Activated naive CD8-positive, alpha-beta T cell treated with anti-CD3 and anti-CD28 coated beads, Interleukin-2, amount 10 ng/mL, durations not matched to agents 7 days and 5 days (primary cell): ENCODE measurements at regions not wholly inside any gene's neighbourhood (a gene's known extent, or its start where the extent isn't known, plus 50 kb on each side); places are given as distances from the start of the nearest gene placed in this dataset.

Experiments
- ATAC-seq: fragments of 150-1000 bp; cut with Tn5 transposase; one replicate; pipeline ENCODE4 v1.10.0; 2021; ENCODE audit warnings: low read depth, moderate library complexity
- POLR2A ChIA-PET: fragments of 350-600 bp; sonication (Branson Sonifier 250); formaldehyde crosslinking; loops from one replicate; lab custom pipeline; 2021; ENCODE audit warnings: antibody characterized with exemption; lab: Charles Lee
- DNase-seq: peaks from one replicate; pipeline ENCODE4 v3.0.0; 2021
- H3K27ac Mint-ChIP-seq: one replicate; pipeline ENCODE4 v1.8.0; 2022; ENCODE audit warnings: mild to moderate bottlenecking, mixed read lengths
- H3K27me3 Mint-ChIP-seq: one replicate; pipeline ENCODE4 v1.8.0; 2022; ENCODE audit warnings: mild to moderate bottlenecking, moderate library complexity, mixed read lengths
- H3K36me3 Mint-ChIP-seq: one replicate; pipeline ENCODE4 v1.8.0; 2021; ENCODE audit warnings: mild to moderate bottlenecking, mixed read lengths
- H3K4me1 Mint-ChIP-seq: one replicate; pipeline ENCODE4 v1.8.0; 2021; ENCODE audit warnings: mixed read lengths
- H3K4me3 Mint-ChIP-seq: one replicate; pipeline ENCODE4 v1.8.0; 2022; ENCODE audit warnings: mild to moderate bottlenecking, moderate library complexity, mixed read lengths
- H3K9me3 Mint-ChIP-seq: one replicate; pipeline ENCODE4 v1.8.0; 2021; ENCODE audit warnings: mixed read lengths

DNA sequence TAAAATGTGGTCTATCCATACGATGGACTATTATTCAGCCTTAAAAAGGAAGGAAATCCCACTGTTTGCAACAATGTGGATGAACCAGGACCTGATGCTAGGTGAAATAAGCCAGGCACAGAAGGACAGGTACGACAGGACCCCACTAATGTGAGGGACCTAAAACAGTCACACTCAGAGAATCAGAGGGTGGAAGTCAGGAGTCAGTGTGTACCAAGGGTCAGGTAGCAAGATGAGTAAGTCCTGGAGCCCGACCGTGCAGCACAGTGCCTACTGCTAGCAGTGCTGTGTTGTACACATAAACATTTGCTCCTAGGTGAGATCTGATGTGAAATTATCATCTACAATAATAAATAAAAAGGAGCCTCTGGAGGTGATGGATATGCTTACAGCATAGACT lies 322.3 kb downstream of the GLRX3 start:
- DNase-seq: no peak
- H3K36me3 Mint-ChIP-seq: no peaks in the 10 kb centered on the region
- no peaks in the 10 kb centered on the region for H3K27me3 Mint-ChIP-seq
- H3K27ac Mint-ChIP-seq: no peak overlapping the region
- ATAC-seq: no peak
- no peaks in the 10 kb centered on the region for H3K4me1 Mint-ChIP-seq
- no peaks in the 10 kb centered on the region for H3K9me3 Mint-ChIP-seq
- POLR2A ChIA-PET: no interaction called here
- no peak overlapping the region for H3K4me3 Mint-ChIP-seq

- no peak overlapping the region for H3K27ac Mint-ChIP-seq
- H3K4me1 Mint-ChIP-seq: no peaks in the 10 kb centered on the region
- H3K9me3 Mint-ChIP-seq: peaks cover 2% of the 10 kb centered on the region
- no peak for ATAC-seq
- no peaks in the 10 kb centered on the region for H3K27me3 Mint-ChIP-seq
- no peak for DNase-seq
- POLR2A ChIA-PET: no interaction called here
- H3K4me3 Mint-ChIP-seq: no peak overlapping the region
- no peaks in the 10 kb centered on the region for H3K36me3 Mint-ChIP-seq
Measured at GRCh38 chr10:130459011-130459410, 322.8 kb downstream of the GLRX3 start.

- POLR2A ChIA-PET: no interaction called here
- Mint-ChIP-seq H3K4me3 (no peak overlapping the region), H3K36me3 (no peaks in the 10 kb centered on the region), H3K27me3 (no peaks in the 10 kb centered on the region), H3K27ac (no peak overlapping the region), H3K9me3 (peaks cover 2% of the 10 kb centered on the region), H3K4me1 (no peaks in the 10 kb centered on the region)
- no peak for DNase-seq
- ATAC-seq: no peak
Measured at GRCh38 chr10:130459851-130460490, 323.8 kb downstream of the GLRX3 start.

DNA sequence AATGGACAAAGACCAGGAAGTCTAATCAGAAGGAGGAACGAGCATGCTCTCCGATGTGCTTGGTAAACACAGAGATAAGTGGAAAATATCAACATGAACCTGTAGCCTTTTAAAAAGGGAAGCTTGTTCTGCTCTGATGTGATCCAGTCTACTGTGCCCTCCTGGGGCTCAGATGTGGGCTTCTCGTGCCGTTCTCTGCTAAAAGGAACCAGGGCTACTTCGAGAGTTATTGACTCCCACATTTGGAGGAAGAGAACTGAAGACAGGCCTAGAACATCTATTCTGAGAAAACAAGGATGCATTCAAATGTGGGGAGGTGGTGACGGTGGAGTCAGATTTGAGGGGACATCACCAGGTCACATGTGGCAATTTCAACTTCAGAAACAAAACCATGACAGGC lies 325.4 kb downstream of the GLRX3 start:
- Mint-ChIP-seq H3K27me3 (peaks cover 1% of the 10 kb centered on the region), H3K4me3 (no peak overlapping the region), H3K4me1 (no peaks in the 10 kb centered on the region), H3K27ac (no peak overlapping the region), H3K36me3 (no peaks in the 10 kb centered on the region), H3K9me3 (peaks cover 7% of the 10 kb centered on the region)
- ATAC-seq (no peak), DNase-seq (no peak)
- POLR2A ChIA-PET: no interaction called here

GRCh38 chr10:130463104-130463875 lies 327.1 kb downstream of the GLRX3 start:
- Mint-ChIP-seq H3K9me3 (peaks cover 10% of the 10 kb centered on the region), H3K36me3 (no peaks in the 10 kb centered on the region), H3K27ac (no peak overlapping the region), H3K27me3 (peaks cover 3% of the 10 kb centered on the region), H3K4me1 (no peaks in the 10 kb centered on the region), H3K4me3 (no peak overlapping the region)
- ATAC-seq (no peak), DNase-seq (no peak)
- POLR2A ChIA-PET: no interaction called here

DNA sequence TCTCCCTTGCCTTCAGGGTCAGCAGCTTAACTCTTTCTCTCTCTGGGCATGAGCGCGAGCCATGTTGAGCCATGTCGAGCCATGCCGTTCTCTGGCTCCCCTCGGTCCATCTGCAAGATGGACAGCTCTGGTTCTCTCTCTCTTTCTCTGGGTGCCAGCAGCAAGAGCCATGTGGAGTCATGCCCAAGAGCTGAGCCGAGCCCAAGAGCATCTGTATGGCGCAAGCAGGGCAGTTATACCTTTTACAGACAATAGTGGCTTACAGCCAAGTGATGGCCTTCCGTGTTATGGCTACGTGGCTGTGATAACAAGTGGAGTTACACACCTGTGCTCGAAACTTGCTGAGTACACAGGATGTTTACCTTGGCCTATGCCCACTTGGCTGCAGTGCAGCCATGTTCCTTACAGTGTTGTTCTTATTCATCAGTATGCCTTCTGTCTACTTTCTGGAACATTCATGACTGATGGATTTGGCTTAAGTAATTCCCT lies 327.7 kb downstream of the GLRX3 start:
- no peaks in the 10 kb centered on the region for H3K36me3 Mint-ChIP-seq
- peaks cover 10% of the 10 kb centered on the region for H3K9me3 Mint-ChIP-seq
- POLR2A ChIA-PET: no interaction called here
- H3K4me1 Mint-ChIP-seq: no peaks in the 10 kb centered on the region
- peak overlapping the region; percentile 9 for H3K27ac Mint-ChIP-seq
- ATAC-seq: no peak
- H3K27me3 Mint-ChIP-seq: peaks cover 3% of the 10 kb centered on the region
- H3K4me3 Mint-ChIP-seq: no peak overlapping the region
- no peak for DNase-seq

DNA sequence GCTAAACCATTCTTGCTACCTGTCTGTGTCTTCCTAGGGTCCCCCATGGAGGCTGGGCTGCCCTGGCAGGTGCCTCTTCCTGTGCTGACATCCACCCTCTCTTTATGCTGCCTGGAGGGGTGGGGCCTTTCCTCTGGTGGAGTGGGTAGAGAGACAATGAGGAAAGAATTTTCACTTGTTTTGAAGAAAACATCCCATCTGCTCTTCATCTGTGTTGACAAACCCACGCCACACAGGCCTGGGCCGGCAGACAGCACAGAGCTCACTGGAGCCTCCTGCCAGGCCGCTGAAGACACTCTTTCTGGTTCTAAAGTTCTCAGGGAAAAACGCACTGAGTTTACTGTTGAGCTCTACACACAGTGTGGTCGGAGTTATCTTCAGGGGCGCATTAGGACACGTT lies 328.2 kb downstream of the GLRX3 start:
- no peaks in the 10 kb centered on the region for H3K36me3 Mint-ChIP-seq
- DNase-seq: no peak
- H3K27me3 Mint-ChIP-seq: peaks cover 3% of the 10 kb centered on the region
- H3K4me3 Mint-ChIP-seq: no peak overlapping the region
- ATAC-seq: no peak
- no peaks in the 10 kb centered on the region for H3K4me1 Mint-ChIP-seq
- peaks cover 10% of the 10 kb centered on the region for H3K9me3 Mint-ChIP-seq
- POLR2A ChIA-PET: no interaction called here
- H3K27ac Mint-ChIP-seq: no peak overlapping the region

GRCh38 chr10:130466271-130466997 lies 330.2 kb downstream of the GLRX3 start:
- no peak for ATAC-seq
- POLR2A ChIA-PET: no interaction called here
- Mint-ChIP-seq H3K27me3 (peaks cover 3% of the 10 kb centered on the region), H3K27ac (no peak overlapping the region), H3K4me3 (no peak overlapping the region), H3K9me3 (peaks cover 12% of the 10 kb centered on the region), H3K4me1 (no peaks in the 10 kb centered on the region), H3K36me3 (no peaks in the 10 kb centered on the region)
- no peak for DNase-seq

GRCh38 chr10:130470286-130470685 lies 334.1 kb downstream of the GLRX3 start:
- Mint-ChIP-seq H3K36me3 (no peaks in the 10 kb centered on the region), H3K9me3 (peaks cover 8% of the 10 kb centered on the region), H3K27ac (no peak overlapping the region), H3K4me3 (no peak overlapping the region), H3K27me3 (peaks cover 3% of the 10 kb centered on the region), H3K4me1 (no peaks in the 10 kb centered on the region)
- no peak for ATAC-seq
- POLR2A ChIA-PET: no interaction called here
- no peak for DNase-seq

- H3K27ac Mint-ChIP-seq: no peak overlapping the region
- H3K4me3 Mint-ChIP-seq: no peak overlapping the region
- H3K4me1 Mint-ChIP-seq: no peaks in the 10 kb centered on the region
- peaks cover 5% of the 10 kb centered on the region for H3K9me3 Mint-ChIP-seq
- POLR2A ChIA-PET: no interaction called here
- no peaks in the 10 kb centered on the region for H3K36me3 Mint-ChIP-seq
- DNase-seq (no peak), ATAC-seq (no peak)
- peaks cover 3% of the 10 kb centered on the region for H3K27me3 Mint-ChIP-seq
Measured at GRCh38 chr10:130470973-130471372, 334.8 kb downstream of the GLRX3 start.

GRCh38 chr10:130471486-130471885 lies 335.3 kb downstream of the GLRX3 start:
- ATAC-seq: no peak
- Mint-ChIP-seq H3K4me3 (no peak overlapping the region), H3K4me1 (no peaks in the 10 kb centered on the region), H3K9me3 (peaks cover 5% of the 10 kb centered on the region), H3K36me3 (no peaks in the 10 kb centered on the region), H3K27ac (no peak overlapping the region), H3K27me3 (peaks cover 2% of the 10 kb centered on the region)
- POLR2A ChIA-PET: no interaction called here
- DNase-seq: no peak

GRCh38 chr10:130472236-130472635 lies 336.0 kb downstream of the GLRX3 start:
- POLR2A ChIA-PET: no interaction called here
- Mint-ChIP-seq H3K27me3 (no peaks in the 10 kb centered on the region), H3K4me1 (no peaks in the 10 kb centered on the region), H3K9me3 (peaks cover 5% of the 10 kb centered on the region), H3K27ac (no peak overlapping the region), H3K36me3 (no peaks in the 10 kb centered on the region), H3K4me3 (no peak overlapping the region)
- ATAC-seq: no peak
- DNase-seq: no peak

DNA sequence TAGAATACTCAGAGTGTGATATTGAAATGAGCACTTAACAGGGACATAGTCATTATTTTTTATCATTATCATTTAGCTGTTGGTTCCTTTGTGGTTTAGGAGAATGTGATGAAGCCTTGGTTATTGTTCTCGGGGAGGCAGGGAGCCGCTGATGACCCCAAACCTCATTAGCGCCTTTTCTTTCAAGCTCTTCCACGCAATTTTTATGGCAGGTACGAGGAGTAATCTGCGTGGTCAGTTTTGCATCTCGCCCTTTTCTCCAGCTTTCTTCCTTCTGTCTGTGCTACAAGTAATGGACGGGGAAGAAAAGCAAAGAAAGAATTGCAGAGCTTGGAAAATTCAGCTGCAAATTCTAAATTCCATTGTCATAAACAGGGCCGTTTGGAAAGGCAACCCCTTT lies 338.4 kb downstream of the GLRX3 start:
- Mint-ChIP-seq H3K36me3 (no peaks in the 10 kb centered on the region), H3K9me3 (peaks cover 2% of the 10 kb centered on the region), H3K27me3 (no peaks in the 10 kb centered on the region), H3K27ac (no peak overlapping the region), H3K4me1 (no peaks in the 10 kb centered on the region), H3K4me3 (no peak overlapping the region)
- no peak for ATAC-seq
- POLR2A ChIA-PET: no interaction called here
- DNase-seq: no peak

DNA sequence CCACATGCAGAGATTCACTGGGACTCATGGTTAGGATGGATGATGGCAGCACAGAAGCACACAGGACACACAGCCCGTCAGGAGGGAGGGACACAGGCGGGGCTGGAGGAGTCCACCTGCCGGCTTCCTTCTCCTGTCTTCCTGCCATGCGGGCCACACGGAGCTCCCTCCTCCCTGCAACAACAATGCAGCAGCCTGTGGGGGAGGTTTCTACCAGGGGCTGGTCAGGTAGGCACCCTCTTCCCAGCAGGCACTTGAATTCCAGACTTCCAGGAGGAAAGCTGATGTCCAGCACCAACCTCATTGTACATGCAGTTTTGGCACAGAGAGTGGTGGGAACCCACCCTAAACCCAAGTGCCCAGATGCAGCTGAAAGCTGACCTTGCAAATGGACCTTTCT lies 341.2 kb downstream of the GLRX3 start:
- H3K4me1 Mint-ChIP-seq: no peaks in the 10 kb centered on the region
- H3K9me3 Mint-ChIP-seq: no peaks in the 10 kb centered on the region
- POLR2A ChIA-PET: no interaction called here
- no peaks in the 10 kb centered on the region for H3K27me3 Mint-ChIP-seq
- H3K36me3 Mint-ChIP-seq: no peaks in the 10 kb centered on the region
- no peak overlapping the region for H3K4me3 Mint-ChIP-seq
- DNase-seq (no peak), ATAC-seq (no peak)
- no peak overlapping the region for H3K27ac Mint-ChIP-seq
